H1 (cell line): ENCODE measurements at regions not wholly inside any gene's neighbourhood (a gene's known extent, or its start where the extent isn't known, plus 50 kb on each side); places are given as distances from the start of the nearest gene placed in this dataset.

Experiments used
- CTCF ChIA-PET: fragments of 300-600 bp; sonication (Branson Sonifier 250); formaldehyde crosslinking; loops from one replicate; lab custom pipeline; 2021; ENCODE audit not compliant: partially characterized antibody; lab: Charles Lee
- POLR2A ChIA-PET: fragments of 300-600 bp; sonication (Branson Sonifier 250); formaldehyde crosslinking; loops from one replicate; lab custom pipeline; 2021; ENCODE audit warnings: inconsistent platforms; ENCODE audit not compliant: partially characterized antibody; lab: Charles Lee
- DNase-seq, 2 experiments: peaks; one replicate each; pipeline versions ENCODE4 v3.0.0 to v3.0.0-alpha.2; 2010 to 2022; ENCODE audit warnings: low spot score in 2 of 2, low read depth in 1 of 2, mixed read lengths in 1 of 2
- FAIRE-seq: peaks from 2 replicates; lab custom pipeline; 2011; peaks lifted over from hg19 to GRCh38; lab: Jason Lieb, UNC
- H2AFZ ChIP-seq: 2 replicates; pipeline ENCODE4 v1.8.1; 2012; ENCODE audit warnings: low read length, inconsistent platforms
- H2AK5ac ChIP-seq: 2 replicates; pipeline ENCODE4 v1.6.1; 2013; ENCODE audit warnings: low read depth, low read length
- H2BK120ac ChIP-seq: replicated peaks from 2 replicates; pipeline ENCODE3; 2013; ENCODE audit warnings: low read depth, low read length, inconsistent platforms
- H2BK12ac ChIP-seq: 2 replicates; pipeline ENCODE4 v1.6.1; 2013; ENCODE audit warnings: low read depth, low read length
- H2BK15ac ChIP-seq: 2 replicates; pipeline ENCODE4 v1.6.1; 2013; ENCODE audit warnings: low read length
- H2BK20ac ChIP-seq: 2 replicates; pipeline ENCODE4 v1.6.1; 2013; ENCODE audit warnings: low read length
- H2BK5ac ChIP-seq: 2 replicates; pipeline ENCODE4 v1.6.1; 2013; ENCODE audit warnings: low read depth, low read length
- H3K14ac ChIP-seq: 2 replicates; pipeline ENCODE4 v1.6.1; 2013; ENCODE audit warnings: inconsistent platforms; ENCODE audit not compliant: insufficient read length
- H3K18ac ChIP-seq: 2 replicates; pipeline ENCODE4 v1.6.1; 2013; ENCODE audit warnings: low read length; ENCODE audit errors: extremely low read depth
- H3K23ac ChIP-seq: 2 replicates; pipeline ENCODE4 v1.6.1; 2013; ENCODE audit warnings: inconsistent platforms; ENCODE audit not compliant: insufficient read length
- H3K23me2 ChIP-seq: 2 replicates; pipeline ENCODE4 v1.6.1; 2013; ENCODE audit warnings: low read depth, low read length
- H3K27ac ChIP-seq: 2 replicates; pipeline ENCODE4 v1.6.1; 2011; ENCODE audit warnings: low read depth, low read length, inconsistent platforms
- H3K27me3 ChIP-seq, 4 experiments: replicated peaks in 1 of 4; 1 replicate in 1 of 4; 2 replicates in 3 of 4; pipeline versions ENCODE4 v1.6.1 to v1.8.1; 2011 to 2013; ENCODE audit warnings: low read length in 3 of 4, mild to moderate bottlenecking in 3 of 4, inconsistent platforms in 2 of 4, mixed read lengths in 2 of 4, moderate library complexity in 1 of 4; ENCODE audit not compliant: control insufficient read depth in 3 of 4, insufficient read depth in 3 of 4; ENCODE audit errors: extremely low read depth in 1 of 4
- H3K36me3 ChIP-seq, 4 experiments: 2 replicates each; pipeline versions ENCODE4 v1.6.1 to v1.8.1; 2011 to 2013; ENCODE audit warnings: mild to moderate bottlenecking in 4 of 4, low read length in 3 of 4, moderate library complexity in 2 of 4, control low read depth in 1 of 4, inconsistent platforms in 1 of 4; ENCODE audit not compliant: insufficient read depth in 4 of 4, control insufficient read depth in 2 of 4
- H3K4ac ChIP-seq: replicated peaks from 2 replicates; pipeline ENCODE3; 2013; ENCODE audit warnings: low read length, low read depth, mixed read lengths, inconsistent platforms; ENCODE audit not compliant: insufficient read length
- H3K4me1 ChIP-seq, 4 experiments: replicated peaks in 1 of 4; 1 replicate in 1 of 4; 2 replicates in 3 of 4; pipeline versions ENCODE4 v1.6.1 to v1.8.1; 2011 to 2013; ENCODE audit warnings: low read length in 3 of 4, inconsistent platforms in 2 of 4, mixed read lengths in 1 of 4; ENCODE audit not compliant: insufficient read depth in 4 of 4, control insufficient read depth in 3 of 4
- H3K4me2 ChIP-seq, 2 experiments: 2 replicates each; pipeline versions ENCODE4 v1.6.1 to v1.8.1; 2011 to 2013; ENCODE audit warnings: low read depth in 2 of 2, low read length in 2 of 2, control low read depth in 1 of 2, inconsistent platforms in 1 of 2, mild to moderate bottlenecking in 1 of 2; ENCODE audit not compliant: insufficient read depth in 1 of 2
- H3K4me3 ChIP-seq, 4 experiments: fragments of 200-600, 300-600 bp in 1 of 4; sonication (generic), shearing (Covaris generic), sonication (Bioruptor Twin) in 1 of 4; 2 replicates each; pipeline versions ENCODE4 v1.5.1 to v1.8.1; 2011 to 2016; ENCODE audit warnings: low read length in 4 of 4, low read depth in 3 of 4, control low read depth in 2 of 4, inconsistent platforms in 2 of 4, mild to moderate bottlenecking in 2 of 4, mixed read lengths in 1 of 4, moderate library complexity in 1 of 4; ENCODE audit not compliant: insufficient read depth in 2 of 4; ENCODE audit errors: extremely low read depth in 1 of 4
- H3K56ac ChIP-seq: replicated peaks from 2 replicates; pipeline ENCODE3; 2013; ENCODE audit warnings: low read depth, mild to moderate bottlenecking, mixed read lengths, low read length, inconsistent platforms; ENCODE audit not compliant: insufficient read length
- H3K79me1 ChIP-seq: 2 replicates; pipeline ENCODE4 v1.6.1; 2013; ENCODE audit warnings: low read depth, low read length, control low read depth
- H3K79me2 ChIP-seq, 2 experiments: 2 replicates each; pipeline versions ENCODE4 v1.6.1 to v1.8.1; 2012 to 2013; ENCODE audit warnings: low read length in 2 of 2, mild to moderate bottlenecking in 2 of 2, inconsistent platforms in 1 of 2; ENCODE audit not compliant: insufficient read depth in 2 of 2, control insufficient read depth in 1 of 2
- H3K9ac ChIP-seq, 4 experiments: replicated peaks in 1 of 4; 1 replicate in 1 of 4; 2 replicates in 3 of 4; pipeline versions ENCODE4 v1.6.1 to v1.8.1; 2011 to 2013; ENCODE audit warnings: low read depth in 3 of 4, low read length in 3 of 4, control low read depth in 2 of 4, mild to moderate bottlenecking in 2 of 4, moderate library complexity in 2 of 4, inconsistent platforms in 1 of 4; ENCODE audit errors: extremely low read depth in 1 of 4
- H3K9me3 ChIP-seq, 2 experiments: 2 replicates each; pipeline versions ENCODE4 v1.6.1 to v1.8.1; 2012 to 2013; ENCODE audit warnings: mild to moderate bottlenecking in 2 of 2, moderate library complexity in 2 of 2, control low read depth in 1 of 2, inconsistent platforms in 1 of 2, low read depth in 1 of 2, low read length in 1 of 2, mixed read lengths in 1 of 2; ENCODE audit not compliant: insufficient read depth in 2 of 2
- H4K20me1 ChIP-seq, 2 experiments: replicated peaks in 1 of 2; 2 replicates each; pipeline versions ENCODE3 to v1.8.1; 2011 to 2013; ENCODE audit warnings: inconsistent platforms in 2 of 2, low read length in 2 of 2, mild to moderate bottlenecking in 1 of 2; ENCODE audit not compliant: insufficient read depth in 2 of 2, control insufficient read depth in 1 of 2
- H4K5ac ChIP-seq: 2 replicates; pipeline ENCODE4 v1.6.1; 2013; ENCODE audit warnings: low read length, low read depth, mixed read lengths, inconsistent platforms; ENCODE audit not compliant: insufficient read length
- H4K8ac ChIP-seq: 2 replicates; pipeline ENCODE4 v1.8.0; 2013; ENCODE audit warnings: mild to moderate bottlenecking, moderate library complexity, low read length, inconsistent platforms; ENCODE audit not compliant: insufficient read depth; ENCODE audit errors: extremely low read depth
- H4K91ac ChIP-seq: replicated peaks from 2 replicates; pipeline ENCODE3; 2013; ENCODE audit warnings: low read length, mixed read lengths, inconsistent platforms; ENCODE audit not compliant: insufficient read length
- RBBP5 ChIP-seq: IDR thresholded peaks from 2 replicates; pipeline ENCODE4 v1.7.1; 2012; ENCODE audit warnings: low read depth, mild to moderate bottlenecking, inconsistent platforms, low read length, moderate library complexity, borderline replicate concordance
- WGBS, 2 experiments: shearing (Covaris generic) in 1 of 2; methylation state at CpG; one replicate each; pipeline versions ENCODE4 v1.1.6 to v1.1.7; 2013 to 2015; ENCODE audit warnings: low lambda C conversion rate in 2 of 2, mixed read lengths in 2 of 2, inconsistent platforms in 1 of 2, low coverage in 1 of 2, missing lambda C conversion rate in 1 of 2; ENCODE audit not compliant: insufficient replicate concordance in 2 of 2, insufficient coverage in 1 of 2, insufficient read length in 1 of 2; ENCODE audit errors: extremely low coverage in 1 of 2, missing lambda C conversion rate in 1 of 2; 5-methylcytosine and 5-hydroxymethylcytosine counted together

- Histone ChIP-seq H3K9ac (no peak overlapping the region), H4K91ac (no peak overlapping the region), H2BK12ac (no peak overlapping the region), H3K27ac (no peak overlapping the region), H2BK15ac (no peak overlapping the region), H3K36me3 (no peaks in the 10 kb centered on the region; a peak in 1 of 8 replicates), H2BK20ac (peak overlapping the region; percentile 76; the same call in 1 of the 2 replicates), H3K18ac (no peak overlapping the region), H2AK5ac (no peak overlapping the region), H3K56ac (no peak overlapping the region), H3K4ac (no peak overlapping the region), H3K9me3 (no peaks in the 10 kb centered on the region), H3K4me3 (no peak overlapping the region), H2BK5ac (no peak overlapping the region; the same call in 1 of the 2 replicates), H3K4me1 (peaks cover 0 to 3% (median 0%) of the 10 kb centered on the region in 4 experiments; a peak in 2 of 7 replicates), H4K5ac (no peak overlapping the region), H4K20me1 (no peaks in the 10 kb centered on the region), H3K4me2 (no peak overlapping the region), H2AFZ (no peak overlapping the region), H3K79me2 (no peaks in the 10 kb centered on the region), H2BK120ac (no peak overlapping the region), H4K8ac (no peak overlapping the region), H3K23me2 (no peaks in the 10 kb centered on the region), H3K27me3 (no peaks in the 10 kb centered on the region; a peak in 1 of 7 replicates), H3K79me1 (no peaks in the 10 kb centered on the region), H3K14ac (no peak overlapping the region), H3K23ac (no peak overlapping the region)
- no peak for TF ChIP-seq RBBP5
- 91% methylated on average over 3 of the region's 3 CpGs; no CpG with 5 or more reads in 1 of the 2 experiments for WGBS, 2 experiments
- ChIA-PET CTCF (interaction anchor here (1.1 to 1.2 kb wide), 2 partner anchors 27 to 55 kb away, joined by 3 to 9 read pairs; no protein-coding TSS in a partner anchor), POLR2A (interaction anchor here (1.1 to 1.3 kb wide), 2 partner anchors 10 to 282 kb away, joined by 3 read pairs; no protein-coding TSS in a partner anchor)
- no peak for DNase-seq
- FAIRE-seq: no peak
These were observed 143.4 kb downstream of the CDC5L start for GRCh38 chr6:44530910-44531234.
